ENCODE measurements at regions not wholly inside any gene's neighbourhood (a gene's known extent, or its start where the extent isn't known, plus 50 kb on each side); places are given as distances from the start of the nearest gene placed in this dataset.

GRCh38 chr10:57218382-57218781 is 857.3 kb upstream of the ZWINT start:
- Histone ChIP-seq H4K20me1 (no peaks in the 10 kb centered on the region), H3K27ac (no peak overlapping the region), H3K4me3 (no peak overlapping the region), H3K36me3 (no peaks in the 10 kb centered on the region), H3K9me3 (no peaks in the 10 kb centered on the region), H3K4me1 (no peaks in the 10 kb centered on the region), H3K27me3 (no peaks in the 10 kb centered on the region), H3K9ac (no peak overlapping the region), H3K4me2 (no peak overlapping the region)
- no peak for TF ChIP-seq Cebpa-rat (IDR thresholded peaks at IDR 0.05)

- Histone ChIP-seq H3K4me1 (no peaks in the 10 kb centered on the region), H3K36me3 (no peaks in the 10 kb centered on the region), H3K4me3 (no peak overlapping the region), H4K20me1 (no peaks in the 10 kb centered on the region), H3K27me3 (no peaks in the 10 kb centered on the region), H3K4me2 (no peak overlapping the region), H3K9me3 (no peaks in the 10 kb centered on the region), H3K27ac (no peak overlapping the region), H3K9ac (no peak overlapping the region)
- TF ChIP-seq Cebpa-rat (IDR thresholded peaks at IDR 0.05) = no peak
Measured at GRCh38 chr10:57202356-57202755, 841.3 kb upstream of the ZWINT start.

- TF ChIP-seq Cebpa-rat (IDR thresholded peaks at IDR 0.05) = no peak
- Histone ChIP-seq H3K27ac (no peak overlapping the region), H3K4me1 (peaks cover 3% of the 10 kb centered on the region; the same call in 1 of the 2 replicates)
Measured at GRCh38 chr10:57188846-57189245, 827.8 kb upstream of the ZWINT start.

DNA sequence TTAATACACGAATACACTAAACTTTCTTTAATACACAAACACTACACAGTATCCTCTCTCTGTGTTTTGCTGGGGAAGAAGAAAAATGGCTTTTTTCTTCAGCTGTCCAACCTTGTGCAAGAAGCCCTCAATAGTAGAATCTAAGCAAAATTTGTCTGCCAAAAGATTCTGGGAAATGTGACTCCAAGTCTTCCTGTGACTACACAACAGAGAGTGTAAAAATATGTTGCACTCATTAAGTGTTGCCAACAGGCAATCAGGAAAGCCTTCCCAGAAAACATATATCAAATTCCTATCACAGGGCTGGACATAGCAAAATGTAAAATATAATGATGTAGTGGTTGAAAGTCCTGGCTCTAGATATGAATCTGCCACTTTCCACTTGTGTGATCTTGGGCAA is 825.1 kb upstream of the ZWINT start:
- Histone ChIP-seq H3K27me3 (no peaks in the 10 kb centered on the region), H4K20me1 (no peaks in the 10 kb centered on the region), H3K9me3 (no peaks in the 10 kb centered on the region), H3K9ac (no peak overlapping the region), H3K4me3 (no peak overlapping the region), H3K4me1 (peaks cover 9% of the 10 kb centered on the region; the same call in 1 of the 2 replicates), H3K27ac (no peak overlapping the region), H3K4me2 (no peak overlapping the region), H3K36me3 (no peaks in the 10 kb centered on the region)
- TF ChIP-seq Cebpa-rat (IDR thresholded peaks at IDR 0.05) = no peak

More at GRCh38 chr10:57188846-57189245, 827.8 kb upstream of the ZWINT start:
- H3K9ac ChIP-seq = no peak overlapping the region
- no peak overlapping the region for H3K4me3 ChIP-seq
- H3K36me3 ChIP-seq = no peaks in the 10 kb centered on the region
- no peaks in the 10 kb centered on the region for H4K20me1 ChIP-seq
- no peaks in the 10 kb centered on the region for H3K27me3 ChIP-seq
- H3K9me3 ChIP-seq = no peaks in the 10 kb centered on the region
- no peak overlapping the region for H3K4me2 ChIP-seq

- no peak for TF ChIP-seq Cebpa-rat (IDR thresholded peaks at IDR 0.05)
- no peaks in the 10 kb centered on the region for H3K4me1 ChIP-seq
- H3K27me3 ChIP-seq = no peaks in the 10 kb centered on the region
- H3K27ac ChIP-seq = no peak overlapping the region
- no peak overlapping the region for H3K4me2 ChIP-seq
- H3K9ac ChIP-seq = no peak overlapping the region
- no peaks in the 10 kb centered on the region for H4K20me1 ChIP-seq
- no peaks in the 10 kb centered on the region for H3K9me3 ChIP-seq
- H3K36me3 ChIP-seq = no peaks in the 10 kb centered on the region
- H3K4me3 ChIP-seq = no peak overlapping the region
Measured at GRCh38 chr10:57169597-57169996, 808.5 kb upstream of the ZWINT start.

- H3K27ac ChIP-seq = no peak overlapping the region
- H3K4me3 ChIP-seq = no peak overlapping the region
- no peaks in the 10 kb centered on the region for H3K36me3 ChIP-seq
- no peaks in the 10 kb centered on the region for H3K9me3 ChIP-seq
- no peaks in the 10 kb centered on the region for H3K4me1 ChIP-seq
- no peak overlapping the region for H3K9ac ChIP-seq
- TF ChIP-seq Cebpa-rat (IDR thresholded peaks at IDR 0.05) = no peak
- H4K20me1 ChIP-seq = no peaks in the 10 kb centered on the region
- no peak overlapping the region for H3K4me2 ChIP-seq
- H3K27me3 ChIP-seq = no peaks in the 10 kb centered on the region
Measured at GRCh38 chr10:57168611-57169240, 807.7 kb upstream of the ZWINT start.

- no peak for TF ChIP-seq Cebpa-rat (IDR thresholded peaks at IDR 0.05)
Measured at GRCh38 chr10:57165671-57166070, 804.6 kb upstream of the ZWINT start.

DNA sequence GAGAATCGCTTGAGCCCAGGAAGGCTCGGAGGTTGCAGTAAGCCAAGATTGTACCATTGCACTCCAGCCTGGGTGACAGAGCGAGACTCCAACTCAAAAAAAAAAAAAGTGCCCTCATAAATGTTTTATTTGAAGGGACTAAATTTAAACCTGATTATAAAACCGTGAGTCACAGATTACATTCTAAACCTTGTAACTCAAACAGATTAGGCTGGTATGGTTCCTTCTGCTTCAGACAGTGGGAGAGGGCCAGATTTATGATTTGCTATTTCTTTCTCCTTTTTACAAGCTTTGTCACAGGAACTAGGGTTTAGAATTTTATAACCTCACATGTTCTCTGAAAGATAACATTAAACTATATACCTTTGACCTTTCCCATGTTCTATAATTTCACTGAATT is 801.2 kb upstream of the ZWINT start:
- H3K4me2 ChIP-seq = no peak overlapping the region
- H3K4me3 ChIP-seq = no peak overlapping the region
- no peaks in the 10 kb centered on the region for H3K27me3 ChIP-seq
- H4K20me1 ChIP-seq = no peaks in the 10 kb centered on the region
- TF ChIP-seq Cebpa-rat (IDR thresholded peaks at IDR 0.05) = no peak
- no peaks in the 10 kb centered on the region for H3K36me3 ChIP-seq
- H3K9me3 ChIP-seq = no peaks in the 10 kb centered on the region
- no peaks in the 10 kb centered on the region for H3K4me1 ChIP-seq
- H3K27ac ChIP-seq = no peak overlapping the region
- no peak overlapping the region for H3K9ac ChIP-seq

More at GRCh38 chr10:57165671-57166070, 804.6 kb upstream of the ZWINT start:
- Histone ChIP-seq H3K27me3 (no peaks in the 10 kb centered on the region), H3K4me2 (no peak overlapping the region), H3K9ac (no peak overlapping the region), H3K27ac (no peak overlapping the region), H4K20me1 (no peaks in the 10 kb centered on the region), H3K36me3 (no peaks in the 10 kb centered on the region), H3K4me1 (no peaks in the 10 kb centered on the region), H3K9me3 (no peaks in the 10 kb centered on the region), H3K4me3 (no peak overlapping the region)

- no peak for TF ChIP-seq Cebpa-rat (IDR thresholded peaks at IDR 0.05)
- no peak overlapping the region for H3K4me3 ChIP-seq
- no peaks in the 10 kb centered on the region for H3K27me3 ChIP-seq
- no peak overlapping the region for H3K9ac ChIP-seq
- no peaks in the 10 kb centered on the region for H3K9me3 ChIP-seq
- no peaks in the 10 kb centered on the region for H3K36me3 ChIP-seq
- no peak overlapping the region for H3K4me2 ChIP-seq
- no peaks in the 10 kb centered on the region for H4K20me1 ChIP-seq
- H3K4me1 ChIP-seq = no peaks in the 10 kb centered on the region
- no peak overlapping the region for H3K27ac ChIP-seq
Measured at GRCh38 chr10:57161157-57161556, 800.1 kb upstream of the ZWINT start.

GRCh38 chr10:57145548-57145947 is 784.5 kb upstream of the ZWINT start:
- no peaks in the 10 kb centered on the region for H3K4me1 ChIP-seq
- no peaks in the 10 kb centered on the region for H4K20me1 ChIP-seq
- no peaks in the 10 kb centered on the region for H3K36me3 ChIP-seq
- no peak for TF ChIP-seq Cebpa-rat (IDR thresholded peaks at IDR 0.05)
- no peaks in the 10 kb centered on the region for H3K27me3 ChIP-seq
- no peak overlapping the region for H3K4me2 ChIP-seq
- H3K4me3 ChIP-seq = no peak overlapping the region
- H3K27ac ChIP-seq = no peak overlapping the region
- no peak overlapping the region for H3K9ac ChIP-seq
- no peaks in the 10 kb centered on the region for H3K9me3 ChIP-seq

All from BLaER1 (cell line).